ENCODE measurements at regions not wholly inside any gene's neighbourhood (a gene's known extent, or its start where the extent isn't known, plus 50 kb on each side); places are given as distances from the start of the nearest gene placed in this dataset.
"Not testable (repeated sequence)": the region's sequence is repeated elsewhere in the genome, so short reads cannot be mapped to it uniquely, and the experiment has no call there.

DNA sequence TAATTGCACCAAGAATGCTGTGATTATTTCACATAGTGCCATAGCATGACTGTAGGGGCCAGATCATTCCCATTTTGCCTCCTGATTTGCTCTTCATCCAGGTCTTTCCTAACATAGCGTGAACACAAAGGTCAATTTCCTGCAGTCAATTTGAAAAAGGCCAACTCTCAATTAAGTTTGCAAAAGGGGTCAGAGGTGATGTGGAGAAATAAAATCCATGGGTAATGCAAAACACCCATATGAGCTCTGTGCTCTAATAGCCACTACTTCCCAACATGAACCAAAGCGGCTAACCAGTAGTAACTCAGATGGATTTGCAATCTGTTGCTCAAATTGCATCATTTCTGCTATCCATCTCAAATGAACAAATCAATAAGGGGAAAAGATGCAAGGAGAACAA, 275.5 kb upstream of the SOX9 start:
- DNase-seq (ENCODE audit: low read depth in 3 of 3): no peak

GRCh38 chr17:71846561-71847110, 274.2 kb upstream of the SOX9 start:
- DNase-seq (ENCODE audit: low read depth in 3 of 3): no peak

DNA sequence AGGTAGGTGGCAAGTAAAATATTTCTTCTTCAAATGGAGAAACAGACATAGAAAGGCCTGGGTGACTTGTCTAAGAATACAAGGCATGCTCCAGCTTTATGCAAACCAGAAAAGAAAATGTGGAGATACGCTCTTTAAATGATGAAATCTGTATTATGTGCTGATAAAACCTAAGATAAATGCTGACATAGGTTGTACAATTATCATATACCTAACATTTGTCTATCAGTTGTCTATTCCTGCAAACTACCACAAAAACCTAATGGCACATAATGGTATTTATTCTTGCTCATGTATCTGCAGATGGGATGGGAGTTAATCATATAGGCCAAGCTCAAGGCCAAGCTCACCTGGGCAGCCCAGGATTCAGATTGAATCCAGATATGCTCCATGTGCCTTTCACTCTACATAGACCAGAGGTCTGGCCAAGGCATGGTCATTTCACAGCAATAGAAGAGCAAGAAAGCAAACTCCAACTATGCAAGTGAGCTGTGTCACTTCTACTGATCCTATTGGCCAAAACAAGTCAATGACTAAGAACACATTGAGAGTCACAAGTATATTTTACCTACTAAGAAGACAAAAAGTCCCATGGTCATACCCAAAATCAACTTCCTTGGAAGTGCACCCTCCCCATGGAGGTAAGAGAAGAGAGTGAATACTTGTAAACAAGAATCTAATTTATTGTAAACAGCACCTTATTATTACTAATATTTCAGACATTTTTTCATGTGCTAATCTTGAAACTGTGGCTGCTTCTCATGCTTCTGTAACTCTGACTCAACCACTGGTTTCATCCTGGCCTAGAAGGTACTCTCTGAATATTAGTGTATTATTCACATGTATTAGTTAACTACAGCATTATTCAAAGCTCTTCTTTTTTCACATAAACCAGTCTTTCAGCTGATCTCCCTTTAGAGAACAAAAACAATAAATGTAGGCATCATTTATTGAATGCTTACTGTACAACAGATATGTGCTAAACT, 270.7 kb upstream of the SOX9 start:
- DNase-seq (ENCODE audit: low read depth in 3 of 3): no peak

DNA sequence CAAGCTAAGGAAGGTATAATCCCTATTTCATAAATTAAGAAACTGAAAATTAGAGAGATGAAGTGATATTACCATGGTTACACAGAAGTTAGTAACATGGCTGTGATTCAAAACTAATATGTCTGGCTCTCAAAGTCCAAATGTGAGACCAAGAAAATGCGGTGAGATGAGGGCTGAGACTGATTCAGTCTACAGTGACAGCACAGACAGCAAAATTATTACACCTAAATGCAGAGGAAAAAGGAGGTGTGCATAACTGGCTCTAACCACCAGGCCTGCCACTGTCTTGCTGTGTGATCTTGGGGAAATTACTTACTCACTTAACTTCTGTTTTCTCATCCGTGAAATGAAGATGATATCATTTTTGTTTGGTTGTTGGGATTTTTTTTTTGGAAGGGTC, 270.0 kb upstream of the SOX9 start:
- DNase-seq (ENCODE audit: low read depth in 3 of 3): no peak

GRCh38 chr17:71855010-71855409, 265.8 kb upstream of the SOX9 start:
- no peak for DNase-seq (ENCODE audit: low read depth in 3 of 3)

DNA sequence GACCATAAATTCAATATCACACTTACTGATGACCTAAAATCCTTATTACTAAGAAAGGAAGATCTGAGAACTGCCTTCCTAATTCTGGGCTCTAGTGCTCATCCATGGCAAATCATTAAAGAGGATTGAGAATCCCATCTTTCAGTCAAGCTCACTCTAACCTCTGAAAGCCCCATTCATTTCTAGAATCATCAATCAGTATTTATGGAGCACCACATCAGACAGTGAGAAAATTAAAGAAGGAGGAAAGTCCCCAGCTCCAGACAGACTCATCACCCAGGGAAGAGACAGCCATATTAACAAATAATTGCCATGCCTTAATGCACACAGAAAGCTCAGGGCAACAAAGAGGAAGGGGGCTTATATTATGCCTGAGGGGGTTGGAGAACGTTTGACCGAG, 256.1 kb upstream of the SOX9 start:
- DNase-seq (ENCODE audit: low read depth in 3 of 3): no peak

GRCh38 chr17:71866095-71866494, 254.7 kb upstream of the SOX9 start:
- DNase-seq (ENCODE audit: low read depth in 3 of 3): no peak

- DNase-seq (ENCODE audit: low read depth in 3 of 3): no peak
Measured at GRCh38 chr17:71869293-71869692, 251.5 kb upstream of the SOX9 start.

DNA sequence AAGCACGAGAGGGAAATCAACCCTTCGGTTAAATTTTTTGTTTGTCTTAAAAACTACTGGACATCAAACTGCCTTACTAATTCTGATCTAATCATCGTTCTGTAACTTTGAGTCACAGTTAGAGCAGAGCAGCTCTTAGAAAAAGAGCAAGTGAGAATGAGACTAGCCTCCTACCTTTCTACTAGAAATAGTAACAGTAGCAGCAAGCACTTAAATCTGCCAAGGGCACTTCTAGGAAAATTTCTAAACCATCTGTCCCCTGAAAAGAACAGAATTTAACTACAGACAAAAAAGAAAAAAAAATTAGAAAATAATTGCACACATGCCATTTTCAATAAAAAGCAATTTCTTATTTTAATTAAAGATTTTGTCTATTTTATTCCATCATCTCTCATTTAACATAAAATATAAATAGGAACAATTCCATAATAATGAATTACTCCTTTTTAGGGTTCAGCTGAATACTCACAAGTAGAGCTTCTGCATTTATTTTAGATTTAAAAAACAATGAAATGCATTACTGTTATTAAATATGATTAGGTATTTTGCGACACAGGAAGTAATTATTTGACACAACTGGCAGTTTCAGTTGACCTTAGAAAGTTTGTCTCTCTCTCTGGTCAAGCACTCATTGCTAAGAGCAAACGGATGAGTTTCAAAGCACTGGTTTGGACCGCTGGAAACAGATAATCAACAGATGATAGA, 250.8 kb upstream of the SOX9 start:
- DNase-seq (ENCODE audit: low read depth in 3 of 3): no peak

GRCh38 chr17:71870546-71870862, 250.3 kb upstream of the SOX9 start:
- DNase-seq (ENCODE audit: low read depth in 3 of 3): no peak

GRCh38 chr17:71872843-71873485, 247.9 kb upstream of the SOX9 start:
- no peak for DNase-seq (ENCODE audit: low read depth in 3 of 3)

DNA sequence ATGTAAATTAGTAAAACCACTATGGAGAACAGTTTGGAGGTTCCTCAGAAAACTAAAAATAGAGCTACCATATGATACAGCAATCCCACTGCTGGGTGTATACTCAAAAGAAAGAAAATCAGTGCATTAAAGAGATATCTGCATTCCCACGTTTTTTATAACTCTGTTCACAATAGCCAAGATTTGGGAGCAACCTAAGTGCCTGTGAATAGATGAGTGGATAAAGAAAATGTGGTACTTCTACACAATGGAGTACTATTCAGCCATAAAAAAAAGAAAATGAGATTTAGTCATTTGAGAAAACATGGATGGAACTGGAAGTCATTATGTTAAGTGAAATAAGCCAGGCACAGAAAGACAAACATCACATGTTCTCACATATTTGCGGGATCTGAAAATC, 246.0 kb upstream of the SOX9 start:
- not testable (repeated sequence) for DNase-seq (ENCODE audit: low read depth in 3 of 3)

- DNase-seq (ENCODE audit: low read depth in 3 of 3): no peak
Measured at GRCh38 chr17:71878271-71878670, 242.5 kb upstream of the SOX9 start.

DNA sequence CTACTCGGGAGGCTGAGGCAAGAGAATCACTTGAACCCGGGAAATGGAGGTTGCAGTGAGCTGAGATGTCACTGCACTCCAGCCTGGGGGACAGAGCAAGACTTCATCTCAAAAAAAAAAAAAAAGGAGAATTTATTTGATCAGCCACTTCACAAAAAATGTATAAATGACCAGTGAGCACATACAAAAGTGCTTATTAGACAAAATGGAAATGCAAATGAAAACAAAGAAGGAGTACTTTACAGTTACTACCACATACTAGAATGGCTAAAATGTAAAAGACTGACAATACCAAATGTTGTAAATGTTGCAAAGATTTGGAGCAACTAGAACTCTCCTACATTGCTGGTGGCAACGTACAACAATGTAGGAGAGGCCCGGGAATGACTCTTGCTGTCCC, 241.8 kb upstream of the SOX9 start:
- no peak for DNase-seq (ENCODE audit: low read depth in 3 of 3)

GRCh38 chr17:71881041-71881440, 239.8 kb upstream of the SOX9 start:
- no peak for DNase-seq (ENCODE audit: low read depth in 3 of 3)

DNA sequence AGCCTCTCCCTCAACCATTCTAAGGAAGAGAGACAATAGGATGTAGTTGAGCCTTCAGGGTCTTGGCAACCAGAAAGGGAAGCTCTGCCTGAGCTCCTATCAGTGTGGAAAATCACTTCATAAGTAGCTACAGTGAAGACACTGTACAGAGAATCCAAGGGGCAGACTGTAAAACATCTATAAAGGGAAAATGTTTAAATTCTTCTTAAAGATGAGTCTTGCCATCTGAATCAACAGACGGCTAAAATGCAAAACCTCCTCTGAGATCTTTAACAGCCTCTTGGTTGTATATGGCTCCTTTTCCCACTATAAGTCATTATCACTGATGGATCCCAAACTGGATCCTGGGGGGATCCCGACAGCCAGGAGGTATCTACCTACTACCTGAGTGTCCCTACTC, 239.2 kb upstream of the SOX9 start:
- DNase-seq (ENCODE audit: low read depth in 3 of 3): no peak

- DNase-seq (ENCODE audit: low read depth in 3 of 3): no peak
Measured at GRCh38 chr17:71883258-71883657, 237.6 kb upstream of the SOX9 start.

- DNase-seq (ENCODE audit: low read depth in 3 of 3): no peak
Measured at GRCh38 chr17:71883845-71884244, 237.0 kb upstream of the SOX9 start.

- no peak for DNase-seq (ENCODE audit: low read depth in 3 of 3)
Measured at GRCh38 chr17:71885662-71886061, 235.2 kb upstream of the SOX9 start.

DNA sequence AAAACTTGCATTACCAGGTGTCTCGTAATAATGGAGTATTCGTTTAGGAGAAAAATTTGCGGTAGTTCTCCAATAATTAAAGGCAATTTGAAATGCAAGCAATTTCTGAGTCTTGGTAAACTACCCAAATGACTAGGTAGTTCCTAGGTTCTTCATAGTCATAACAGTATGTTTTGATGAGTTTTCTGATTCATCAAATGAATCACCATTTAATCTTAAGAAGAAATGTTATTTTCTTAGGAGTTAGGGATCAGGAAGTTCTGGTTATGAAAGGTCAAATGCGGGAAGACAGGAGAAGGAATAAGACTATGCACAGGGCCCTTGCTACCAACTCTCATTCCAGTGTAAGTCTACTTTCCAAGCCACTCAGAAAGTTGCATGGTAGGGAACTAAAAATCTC, 221.5 kb upstream of the SOX9 start:
- DNase-seq (ENCODE audit: low read depth in 3 of 3): no peak

- DNase-seq (ENCODE audit: low read depth in 3 of 3): no peak
Measured at GRCh38 chr17:71900621-71901229, 220.1 kb upstream of the SOX9 start.

GRCh38 chr17:71902894-71903506, 217.8 kb upstream of the SOX9 start:
- DNase-seq (ENCODE audit: low read depth in 3 of 3): no peak

Data from stimulated activated CD4-positive, alpha-beta T cell treated with anti-CD3 and anti-CD28 coated beads, TNF-alpha, amount 100 ng/mL, for 24 hours (primary cell).